Panc1 (cell line): ENCODE measurements at regions not wholly inside any gene's neighbourhood (a gene's known extent, or its start where the extent isn't known, plus 50 kb on each side); places are given as distances from the start of the nearest gene placed in this dataset.

Experiments used
- CTCF ChIP-seq: fragments of 450-650 bp; IDR thresholded peaks from 2 replicates; pipeline ENCODE4 v1.5.1; 2017; ENCODE audit warnings: mild to moderate bottlenecking
- POLR2AphosphoS5 ChIP-seq: IDR thresholded peaks from 2 replicates; pipeline ENCODE4 v1.6.1; 2012; ENCODE audit warnings: mild to moderate bottlenecking, low read depth, low read length, moderate library complexity
- REST ChIP-seq, 2 experiments: IDR thresholded peaks; 2 replicates each; pipeline ENCODE4 v1.6.1; 2011 to 2012; ENCODE audit warnings: low read depth in 2 of 2, control low read depth in 1 of 2, low read length in 1 of 2, mild to moderate bottlenecking in 1 of 2, moderate library complexity in 1 of 2; ENCODE audit not compliant: insufficient read depth in 1 of 2
- TCF7L2 ChIP-seq: IDR thresholded peaks from 2 replicates; pipeline ENCODE4 v1.6.1; 2011; ENCODE audit warnings: mild to moderate bottlenecking, low read depth, low read length, inconsistent platforms

DNA sequence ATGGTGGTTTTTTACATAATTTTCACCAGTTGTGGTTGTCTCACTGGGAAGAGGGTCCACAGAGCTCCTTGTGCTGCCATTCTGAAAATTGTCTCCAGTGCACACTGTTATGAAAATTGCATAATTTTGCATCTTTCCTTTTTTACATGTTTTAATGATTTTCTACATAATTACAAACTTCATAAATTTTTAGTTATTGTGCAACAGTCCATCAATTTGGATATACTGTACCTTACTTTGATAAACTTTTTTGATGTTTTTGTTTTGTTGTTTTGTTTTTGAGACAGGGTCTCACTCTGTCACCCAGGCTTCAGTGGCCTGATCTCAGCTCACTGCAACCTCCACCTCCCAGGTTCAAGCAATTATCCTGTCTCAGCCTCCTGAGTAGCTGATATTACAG, 70.6 kb upstream of the AUTS2 start:
- TF ChIP-seq CTCF (no peak), POLR2AphosphoS5 (no peak), REST (IDR thresholded peaks at IDR 0.05; ENCODE audit: insufficient read depth in 1 of 2, low read depth in 2 of 2, low read length in 1 of 2) (no peak), TCF7L2 (no peak)
